GM19455 (cell line): ENCODE measurements at regions not wholly inside any gene's neighbourhood (a gene's known extent, or its start where the extent isn't known, plus 50 kb on each side); places are given as distances from the start of the nearest gene placed in this dataset.

Source experiments
- ATAC-seq: cut with Tn5 transposase; IDR thresholded peaks from one replicate; pipeline ENCODE4 v1.9.1; 2021; ENCODE audit not compliant: unreplicated experiment

- no peak for ATAC-seq
Measured at GRCh38 chr13:58043971-58044370, 412.4 kb downstream of the PCDH17 start.

- no peak for ATAC-seq
Measured at GRCh38 chr13:58048670-58049069, 417.1 kb downstream of the PCDH17 start.

- no peak for ATAC-seq
Measured at GRCh38 chr13:58051396-58051795, 419.9 kb downstream of the PCDH17 start.

- no peak for ATAC-seq
Measured at GRCh38 chr13:58051807-58052375, 420.3 kb downstream of the PCDH17 start.

GRCh38 chr13:58056426-58056825, 424.9 kb downstream of the PCDH17 start:
- ATAC-seq, result no peak

GRCh38 chr13:58059624-58060023, 428.1 kb downstream of the PCDH17 start:
- ATAC-seq, result no peak

GRCh38 chr13:58080806-58081205, 449.3 kb downstream of the PCDH17 start:
- no peak for ATAC-seq

- ATAC-seq, result no peak
Measured at GRCh38 chr13:58081301-58081820, 449.8 kb downstream of the PCDH17 start.

GRCh38 chr13:58083064-58083463, 451.5 kb downstream of the PCDH17 start:
- no peak for ATAC-seq

- no peak for ATAC-seq
Measured at GRCh38 chr13:58085274-58085673, 453.7 kb downstream of the PCDH17 start.

GRCh38 chr13:58085819-58086218, 454.3 kb downstream of the PCDH17 start:
- ATAC-seq, result no peak

GRCh38 chr13:58087566-58087965, 456.0 kb downstream of the PCDH17 start:
- no peak for ATAC-seq

GRCh38 chr13:58093394-58093793, 461.9 kb downstream of the PCDH17 start:
- ATAC-seq, result no peak

- no peak for ATAC-seq
Measured at GRCh38 chr13:58097831-58098230, 466.3 kb downstream of the PCDH17 start.

GRCh38 chr13:58119351-58119750, 487.8 kb downstream of the PCDH17 start:
- ATAC-seq, result no peak

- no peak for ATAC-seq
Measured at GRCh38 chr13:58119804-58120203, 488.3 kb downstream of the PCDH17 start.

GRCh38 chr13:58126496-58126895, 495.0 kb downstream of the PCDH17 start:
- no peak for ATAC-seq

- ATAC-seq, result no peak
Measured at GRCh38 chr13:58134012-58134411, 502.5 kb downstream of the PCDH17 start.

- no peak for ATAC-seq
Measured at GRCh38 chr13:58134525-58134924, 503.0 kb downstream of the PCDH17 start.

- no peak for ATAC-seq
Measured at GRCh38 chr13:58142952-58143351, 511.4 kb downstream of the PCDH17 start.

- no peak for ATAC-seq
Measured at GRCh38 chr13:58144616-58145015, 513.1 kb downstream of the PCDH17 start.

- ATAC-seq, result no peak
Measured at GRCh38 chr13:58151452-58151851, 519.9 kb downstream of the PCDH17 start.

- no peak for ATAC-seq
Measured at GRCh38 chr13:58160980-58161379, 529.4 kb downstream of the PCDH17 start.
